GM18951 (cell line): ENCODE measurements at regions not wholly inside any gene's neighbourhood (a gene's known extent, or its start where the extent isn't known, plus 50 kb on each side); places are given as distances from the start of the nearest gene placed in this dataset.

Source experiments
- POLR2A ChIP-seq: IDR thresholded peaks from 4 replicates; pipeline ENCODE4 v1.6.1; 2011; ENCODE audit warnings: mild to moderate bottlenecking; ENCODE audit not compliant: insufficient read length, insufficient read depth; ENCODE audit errors: extremely low read depth
- in situ Hi-C: fragments of 300-500 bp; cut with MboI; formaldehyde crosslinking; loops from one replicate; pipeline ENCODE4 v1.12.0; 2022; ENCODE audit warnings: low sequenced_read_pairs, mixed read lengths, inconsistent platforms; ENCODE audit not compliant: unreplicated experiment

GRCh38 chr4:136562834-136563233 lies 969.5 kb downstream of the PCDH18 start:
- TF ChIP-seq POLR2A = no peak
- in situ Hi-C loops = no loop called here

- no peak for TF ChIP-seq POLR2A
- in situ Hi-C loops = no loop called here
These were observed 973.3 kb downstream of the PCDH18 start for GRCh38 chr4:136558940-136559494.

DNA sequence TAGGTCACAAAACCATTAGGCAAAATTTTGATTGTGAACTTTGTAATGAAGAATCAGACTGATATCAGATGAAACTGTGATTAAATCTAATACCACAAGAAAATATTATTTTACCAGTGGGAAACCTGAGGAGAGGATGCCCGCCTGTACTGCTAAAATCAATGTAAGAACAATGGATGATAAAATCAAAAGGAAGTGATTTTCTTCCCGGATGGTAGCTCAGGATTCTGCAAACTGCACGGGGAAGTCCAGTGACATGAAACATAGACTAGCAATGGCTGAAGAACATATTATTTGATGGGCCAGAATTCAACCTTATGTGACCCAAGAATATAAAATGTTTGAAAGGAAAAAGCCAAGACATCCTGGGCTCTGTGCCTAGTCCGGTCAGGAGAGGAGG lies 974.9 kb downstream of the PCDH18 start:
- in situ Hi-C loops = no loop called here
- no peak for TF ChIP-seq POLR2A

DNA sequence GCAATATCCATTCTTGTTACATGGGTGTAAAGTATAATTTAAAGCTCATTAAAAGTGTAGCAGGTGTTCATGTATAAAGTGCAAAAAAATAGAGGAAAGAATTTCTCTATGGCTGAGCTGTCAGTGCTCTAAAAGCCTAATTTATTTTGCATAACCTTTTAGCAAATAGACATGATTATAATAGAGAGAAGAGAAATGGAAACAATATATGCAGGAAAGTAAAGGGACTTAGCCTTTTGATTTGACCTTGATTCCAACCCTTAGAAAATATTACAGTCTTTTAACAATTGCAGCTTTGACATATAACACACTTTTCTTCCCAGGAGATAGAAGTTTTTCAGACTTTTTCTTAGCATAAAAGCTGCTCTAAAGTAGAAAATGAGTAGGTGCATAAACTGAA lies 978.3 kb downstream of the PCDH18 start:
- in situ Hi-C loops = no loop called here
- TF ChIP-seq POLR2A = no peak

- no peak for TF ChIP-seq POLR2A
- in situ Hi-C loops = no loop called here
These were observed 980.5 kb downstream of the PCDH18 start for GRCh38 chr4:136551753-136552152.

DNA sequence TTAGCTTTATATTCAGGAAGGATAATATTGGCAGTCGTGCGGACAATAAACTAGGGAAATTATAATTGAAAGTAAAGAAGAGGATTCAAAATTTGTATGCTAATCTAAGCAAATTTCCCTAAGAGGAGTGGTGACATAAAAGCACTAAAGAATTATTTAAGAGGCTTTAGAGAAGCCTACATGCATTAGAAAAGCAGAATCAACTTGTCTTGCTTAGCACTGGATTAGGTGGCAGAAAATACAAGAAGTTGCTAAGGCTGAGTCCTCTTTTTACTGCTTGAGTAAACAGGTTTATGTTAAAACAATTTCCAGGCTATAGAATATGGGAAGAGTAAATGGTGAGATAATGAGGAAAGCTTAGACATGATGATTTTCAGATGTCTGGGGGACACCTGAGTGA lies 991.5 kb downstream of the PCDH18 start:
- no peak for TF ChIP-seq POLR2A
- in situ Hi-C loops = no loop called here

DNA sequence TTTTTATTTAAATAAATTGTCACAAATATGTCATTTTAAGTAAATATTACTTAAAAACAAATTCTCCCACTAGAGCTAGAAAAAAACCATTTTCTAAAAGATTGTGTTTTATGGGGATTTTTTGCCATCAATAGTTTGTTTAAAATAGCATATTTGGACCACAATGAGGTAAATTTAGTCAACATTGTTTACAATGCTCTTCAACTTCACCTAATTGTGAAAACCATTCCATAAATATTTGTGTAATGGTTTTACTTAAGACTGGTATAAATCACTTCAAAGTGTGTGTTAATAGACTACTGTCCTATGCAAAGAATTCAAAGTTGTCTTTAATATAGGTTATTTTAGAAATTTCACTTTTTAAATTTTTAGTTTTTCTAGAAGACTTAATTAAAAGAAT lies 1004.2 kb downstream of the PCDH18 start:
- in situ Hi-C loops = no loop called here
- no peak for TF ChIP-seq POLR2A

- in situ Hi-C loops = no loop called here
- no peak for TF ChIP-seq POLR2A
These were observed 1005.8 kb downstream of the PCDH18 start for GRCh38 chr4:136526517-136526916.

DNA sequence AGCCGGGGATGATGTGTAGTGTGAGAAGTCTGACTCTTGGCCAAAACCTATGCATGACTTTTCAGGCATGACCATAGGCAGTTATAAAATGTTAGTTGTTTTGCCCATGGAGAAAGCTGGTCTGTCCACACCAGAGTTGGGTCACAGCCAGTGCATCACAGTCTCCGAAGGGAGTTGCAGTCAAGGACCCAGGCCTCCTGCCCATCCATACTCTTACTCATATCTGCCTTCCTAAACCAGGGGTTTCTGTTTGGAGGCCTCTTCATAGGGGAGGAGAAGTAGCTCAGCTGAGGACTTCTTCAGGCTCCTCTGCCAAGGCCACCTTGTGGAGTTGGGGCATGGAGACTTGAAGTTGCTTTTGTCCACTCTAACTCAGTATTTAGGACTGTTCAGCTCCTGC lies 1008.3 kb downstream of the PCDH18 start:
- in situ Hi-C loops = no loop called here

GRCh38 chr4:136516371-136516770 lies 1015.9 kb downstream of the PCDH18 start:
- in situ Hi-C loops = no loop called here
- no peak for TF ChIP-seq POLR2A

More for the DNA sequence above, 1008.3 kb downstream of the PCDH18 start:
- no peak for TF ChIP-seq POLR2A

DNA sequence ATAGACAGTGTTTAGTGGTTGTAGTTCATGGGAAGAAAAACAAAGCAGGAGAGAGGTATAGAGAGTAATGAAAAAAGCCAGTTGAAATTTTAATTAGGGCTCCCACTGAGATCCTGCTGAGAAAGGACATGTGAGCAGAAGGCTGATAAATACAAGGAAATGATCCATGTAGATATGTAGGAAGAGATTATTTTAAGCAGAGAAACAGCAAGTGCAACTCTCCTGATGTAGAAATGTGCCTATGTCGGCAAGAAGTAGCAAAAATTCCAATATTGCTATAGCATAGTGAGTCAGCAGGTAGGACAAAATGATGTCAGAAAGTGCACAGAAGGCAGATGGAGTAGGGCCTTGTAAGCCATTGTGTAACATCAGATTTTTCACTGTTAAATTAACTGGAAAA lies 1027.3 kb downstream of the PCDH18 start:
- in situ Hi-C loops = no loop called here
- no peak for TF ChIP-seq POLR2A

DNA sequence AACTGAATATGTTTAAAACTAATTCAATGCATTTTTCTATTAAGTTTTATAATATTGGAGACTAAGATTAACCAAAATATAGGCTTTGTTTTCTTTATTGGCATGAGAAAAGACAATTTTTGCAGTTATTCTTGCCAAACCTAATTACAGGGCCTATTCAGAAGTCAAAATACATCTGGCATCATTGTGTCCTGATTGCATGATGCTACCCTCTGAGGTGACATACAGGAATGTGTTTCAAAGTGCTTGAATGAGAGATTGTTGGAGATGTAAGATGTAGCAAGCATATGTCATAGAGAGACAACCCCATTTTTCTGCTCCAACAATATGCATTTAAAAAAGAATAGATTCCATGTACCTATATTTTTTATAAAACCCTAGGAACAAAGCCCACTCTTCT lies 1036.4 kb downstream of the PCDH18 start:
- in situ Hi-C loops = no loop called here
- no peak for TF ChIP-seq POLR2A

DNA sequence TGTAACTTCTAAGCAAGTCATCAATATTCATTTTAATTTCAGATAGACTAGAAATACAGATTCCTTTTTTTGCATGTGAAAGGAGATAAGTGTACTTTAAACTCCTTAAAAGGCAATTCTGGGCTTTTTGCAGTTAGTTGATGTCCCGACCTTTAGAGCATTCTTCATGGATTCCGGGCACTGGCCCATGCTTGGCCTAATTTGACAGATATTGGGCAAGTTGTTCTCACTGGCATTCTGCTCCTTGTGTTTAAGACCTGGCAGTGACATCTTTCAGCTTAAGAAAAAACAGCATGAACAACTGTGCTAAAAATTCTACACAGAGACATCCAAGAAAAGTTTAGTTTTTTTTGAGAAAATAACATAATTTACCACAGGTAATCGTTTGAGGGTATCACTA lies 1037.2 kb downstream of the PCDH18 start:
- TF ChIP-seq POLR2A = no peak
- in situ Hi-C loops = no loop called here

GRCh38 chr4:136489101-136489500 lies 1043.2 kb downstream of the PCDH18 start:
- in situ Hi-C loops = no loop called here
- TF ChIP-seq POLR2A = no peak

- in situ Hi-C loops = no loop called here
- TF ChIP-seq POLR2A = no peak
These were observed 1047.3 kb downstream of the PCDH18 start for GRCh38 chr4:136484996-136485395.

GRCh38 chr4:136476753-136477152 lies 1055.5 kb downstream of the PCDH18 start:
- in situ Hi-C loops = no loop called here
- TF ChIP-seq POLR2A = no peak

DNA sequence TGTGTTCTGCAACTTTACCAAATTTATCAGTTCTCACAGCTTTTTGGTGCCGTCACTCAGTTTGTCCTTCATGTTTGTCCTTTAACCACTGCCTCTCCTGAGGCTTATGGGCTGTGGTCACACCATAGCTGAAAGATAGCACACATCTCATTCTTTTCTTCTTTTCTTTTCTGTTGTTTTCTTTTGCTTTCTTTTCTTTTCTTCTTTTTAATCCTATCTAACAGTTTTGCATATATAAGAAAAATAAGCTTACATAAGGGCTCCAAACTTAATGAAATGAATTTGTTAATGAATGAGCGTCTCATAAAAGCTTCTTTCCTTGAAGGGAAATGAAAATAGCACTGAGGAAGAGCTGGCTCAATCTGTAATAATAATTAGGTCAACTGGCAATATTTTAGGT lies 1061.2 kb downstream of the PCDH18 start:
- no peak for TF ChIP-seq POLR2A
- in situ Hi-C loops = no loop called here
